ENCODE measurements at regions not wholly inside any gene's neighbourhood (a gene's known extent, or its start where the extent isn't known, plus 50 kb on each side); places are given as distances from the start of the nearest gene placed in this dataset.

DNA sequence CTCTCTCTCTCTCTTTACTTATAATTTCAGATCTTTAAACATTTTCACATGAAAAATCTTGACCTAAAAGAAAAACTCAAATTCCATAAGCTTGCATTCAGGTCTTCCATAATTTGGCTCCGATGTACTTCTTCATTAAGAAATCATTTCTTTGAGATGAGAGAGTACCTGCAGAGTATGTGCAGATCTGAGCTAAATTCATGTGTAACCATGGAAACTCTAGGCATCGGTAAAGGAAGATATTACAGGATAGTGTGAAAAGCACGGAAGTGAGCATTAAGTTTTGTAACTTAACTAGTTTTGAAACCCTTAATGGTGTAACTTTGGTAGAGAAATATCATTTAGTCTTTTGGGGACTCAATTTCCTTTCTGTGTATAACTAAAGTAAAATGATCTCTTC lies 295.9 kb upstream of the SOX4 start:
- no peak for TF ChIP-seq POLR2AphosphoS5 (IDR thresholded peaks at IDR 0.05)
- no peak for TF ChIP-seq EP300 (IDR thresholded peaks at IDR 0.05)
- no peak for TF ChIP-seq POLR2A (IDR thresholded peaks at IDR 0.05)
- H3K9me3 ChIP-seq, result peaks cover 0 to 16% (median 4%) of the 10 kb centered on the region in 4 donors
- no peak overlapping the region for H3K4me3 ChIP-seq
- no peak overlapping the region for H3K27ac ChIP-seq
- no peaks in the 10 kb centered on the region for H3K36me3 ChIP-seq
- intact Hi-C loops (cut with DNase I; ENCODE audit: low total_unique reads), result no loop called here
- H3K27me3 ChIP-seq, result no peaks in the 10 kb centered on the region
- 91 to 96% (median 93%) methylated on average over 3 of the region's 3 CpGs for WGBS, 5 donors
- H3K4me1 ChIP-seq, result no peaks in the 10 kb centered on the region
- no peak for DNase-seq

DNA sequence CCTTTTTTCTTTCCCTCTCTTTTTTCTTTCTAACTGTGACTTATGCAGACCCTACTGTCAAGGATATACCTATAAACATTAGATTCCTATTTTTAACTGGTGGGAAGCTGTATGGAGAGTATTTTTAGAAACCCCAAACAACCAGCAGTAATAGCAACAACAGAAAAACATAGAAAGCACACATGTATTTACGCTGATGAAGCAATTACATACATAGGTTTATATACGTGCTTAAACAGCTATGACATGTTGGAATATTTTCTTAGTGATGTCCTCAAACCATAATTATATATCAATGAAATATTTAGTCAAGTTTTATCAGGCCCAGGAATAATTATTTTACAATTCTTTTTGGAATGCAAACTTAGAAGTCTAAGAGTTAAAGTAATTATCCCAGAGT lies 294.3 kb upstream of the SOX4 start:
- intact Hi-C loops (cut with DNase I; ENCODE audit: low total_unique reads), result no loop called here
- 75 to 88% (median 82%) methylated on average over 2 of the region's 2 CpGs for WGBS, 5 donors

DNA sequence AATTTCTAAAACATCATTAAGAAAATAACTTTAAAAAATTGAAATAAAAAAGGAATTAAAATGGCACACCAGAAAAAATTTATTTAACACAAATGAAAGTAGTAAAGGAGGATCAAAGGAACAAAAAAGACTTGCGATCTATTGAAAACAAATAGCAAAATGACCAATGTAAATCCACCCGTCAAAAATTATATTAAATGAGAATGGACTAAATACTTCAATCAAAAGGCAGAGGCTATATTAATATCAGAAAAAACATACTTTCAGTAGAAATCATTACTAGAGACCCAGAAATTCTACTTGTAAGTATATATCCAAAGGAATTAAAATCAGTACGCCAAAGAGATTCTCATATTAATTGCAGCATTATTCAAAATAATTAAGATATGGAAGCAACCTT lies 293.1 kb upstream of the SOX4 start:
- H3K4me3 ChIP-seq, result no peak overlapping the region
- intact Hi-C loops (cut with DNase I; ENCODE audit: low total_unique reads), result no loop called here
- no peaks in the 10 kb centered on the region for H3K36me3 ChIP-seq
- no peak overlapping the region for H3K27ac ChIP-seq
- no peaks in the 10 kb centered on the region for H3K27me3 ChIP-seq
- TF ChIP-seq POLR2A (IDR thresholded peaks at IDR 0.05), result no peak
- no peak for TF ChIP-seq POLR2AphosphoS5 (IDR thresholded peaks at IDR 0.05)
- no peak for TF ChIP-seq EP300 (IDR thresholded peaks at IDR 0.05)
- TF ChIP-seq, protein P1, sequence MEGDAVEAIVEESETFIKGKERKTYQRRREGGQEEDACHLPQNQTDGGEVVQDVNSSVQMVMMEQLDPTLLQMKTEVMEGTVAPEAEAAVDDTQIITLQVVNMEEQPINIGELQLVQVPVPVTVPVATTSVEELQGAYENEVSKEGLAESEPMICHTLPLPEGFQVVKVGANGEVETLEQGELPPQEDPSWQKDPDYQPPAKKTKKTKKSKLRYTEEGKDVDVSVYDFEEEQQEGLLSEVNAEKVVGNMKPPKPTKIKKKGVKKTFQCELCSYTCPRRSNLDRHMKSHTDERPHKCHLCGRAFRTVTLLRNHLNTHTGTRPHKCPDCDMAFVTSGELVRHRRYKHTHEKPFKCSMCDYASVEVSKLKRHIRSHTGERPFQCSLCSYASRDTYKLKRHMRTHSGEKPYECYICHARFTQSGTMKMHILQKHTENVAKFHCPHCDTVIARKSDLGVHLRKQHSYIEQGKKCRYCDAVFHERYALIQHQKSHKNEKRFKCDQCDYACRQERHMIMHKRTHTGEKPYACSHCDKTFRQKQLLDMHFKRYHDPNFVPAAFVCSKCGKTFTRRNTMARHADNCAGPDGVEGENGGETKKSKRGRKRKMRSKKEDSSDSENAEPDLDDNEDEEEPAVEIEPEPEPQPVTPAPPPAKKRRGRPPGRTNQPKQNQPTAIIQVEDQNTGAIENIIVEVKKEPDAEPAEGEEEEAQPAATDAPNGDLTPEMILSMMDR (IDR thresholded peaks at IDR 0.05), result no peak
- no peaks in the 10 kb centered on the region for H3K4me1 ChIP-seq
- no peak for DNase-seq
- peaks cover 0 to 23% (median 4%) of the 10 kb centered on the region in 4 donors for H3K9me3 ChIP-seq
- WGBS, 5 donors, result 79 to 99% (median 97%) methylated on average over 3 of the region's 3 CpGs

More for the DNA sequence above, 294.3 kb upstream of the SOX4 start:
- Histone ChIP-seq H3K4me3 (no peak overlapping the region), H3K9me3 (peaks cover 0 to 23% (median 4%) of the 10 kb centered on the region in 4 donors), H3K27me3 (no peaks in the 10 kb centered on the region), H3K4me1 (no peaks in the 10 kb centered on the region), H3K36me3 (no peaks in the 10 kb centered on the region), H3K27ac (no peak overlapping the region)
- TF ChIP-seq POLR2AphosphoS5 (IDR thresholded peaks at IDR 0.05) (no peak), POLR2A (IDR thresholded peaks at IDR 0.05) (no peak), EP300 (IDR thresholded peaks at IDR 0.05) (no peak)
- TF ChIP-seq, protein P1 (IDR thresholded peaks at IDR 0.05), result no peak
- DNase-seq, result no peak

DNA sequence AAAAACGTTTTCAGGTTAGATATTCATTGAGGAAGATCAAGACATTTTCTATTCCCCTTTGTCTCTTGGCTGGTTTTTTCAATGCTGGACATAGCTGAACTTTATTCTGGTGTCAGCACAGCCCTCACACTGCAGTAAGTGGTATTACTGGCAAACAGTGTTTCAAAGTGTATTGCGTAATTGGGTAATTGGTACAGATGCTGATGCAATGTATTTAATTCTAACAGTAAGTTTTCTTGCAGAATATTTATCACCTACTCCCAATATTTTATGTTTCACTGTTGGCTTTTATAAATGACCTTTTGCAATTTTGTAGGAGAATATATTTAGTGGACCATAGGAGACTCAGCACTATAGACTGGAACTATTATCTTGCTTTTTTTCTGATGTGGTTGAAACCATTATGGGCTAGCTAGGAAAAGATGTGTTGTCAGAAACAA lies 287.6 kb upstream of the SOX4 start:
- Histone ChIP-seq H3K9me3 (peaks cover 0 to 17% (median under 1%) of the 10 kb centered on the region in 4 donors), H3K27me3 (no peaks in the 10 kb centered on the region), H3K27ac (no peak overlapping the region), H3K4me1 (no peaks in the 10 kb centered on the region), H3K36me3 (no peaks in the 10 kb centered on the region), H3K4me3 (no peak overlapping the region)
- TF ChIP-seq POLR2A (IDR thresholded peaks at IDR 0.05) (no peak), EP300 (IDR thresholded peaks at IDR 0.05) (no peak), POLR2AphosphoS5 (IDR thresholded peaks at IDR 0.05) (no peak)
- TF ChIP-seq, protein P1 (IDR thresholded peaks at IDR 0.05), result no peak
- 68 to 79% (median 77%) methylated on average over 2 of the region's 2 CpGs for WGBS, 5 donors
- intact Hi-C loops (cut with DNase I; ENCODE audit: low total_unique reads), result no loop called here
- no peak for DNase-seq

DNA sequence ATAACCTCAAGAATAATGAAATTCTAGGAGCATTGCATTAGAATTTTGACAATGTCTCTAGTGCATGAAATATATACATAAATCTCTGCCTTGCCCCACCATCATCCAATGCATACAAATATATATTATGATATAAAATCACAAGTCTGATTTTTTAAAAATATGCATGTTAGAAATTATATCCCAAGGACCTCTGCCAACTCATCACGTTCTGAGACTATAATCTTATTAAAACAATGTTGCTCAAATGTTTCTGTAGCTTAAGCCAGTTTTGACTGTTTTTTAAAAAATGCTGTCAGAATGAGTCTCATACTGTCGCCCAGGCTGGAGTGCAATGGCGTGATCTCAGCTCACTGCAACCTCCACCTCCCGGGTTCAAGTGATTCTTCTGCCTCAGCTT lies 287.0 kb upstream of the SOX4 start:
- H3K27me3 ChIP-seq, result no peaks in the 10 kb centered on the region
- H3K9me3 ChIP-seq, result peaks cover 0 to 11% (median 0%) of the 10 kb centered on the region in 4 donors
- intact Hi-C loops (cut with DNase I; ENCODE audit: low total_unique reads), result no loop called here
- TF ChIP-seq, protein P1 (IDR thresholded peaks at IDR 0.05), result no peak
- TF ChIP-seq POLR2AphosphoS5 (IDR thresholded peaks at IDR 0.05) (no peak), POLR2A (IDR thresholded peaks at IDR 0.05) (no peak), EP300 (IDR thresholded peaks at IDR 0.05) (no peak)
- 82 to 85% (median 85%) methylated on average over 4 of the region's 4 CpGs for WGBS, 5 donors
- no peak overlapping the region for H3K4me3 ChIP-seq
- H3K4me1 ChIP-seq, result no peaks in the 10 kb centered on the region
- DNase-seq, result no peak
- H3K27ac ChIP-seq, result no peak overlapping the region
- H3K36me3 ChIP-seq, result no peaks in the 10 kb centered on the region
